Mesenchymal stem cell (in vitro differentiated cells and primary cell): ENCODE measurements at regions not wholly inside any gene's neighbourhood (a gene's known extent, or its start where the extent isn't known, plus 50 kb on each side); places are given as distances from the start of the nearest gene placed in this dataset.
"Not testable (repeated sequence)": the region's sequence is repeated elsewhere in the genome, so short reads cannot be mapped to it uniquely, and the experiment has no call there.

Experiments used
- DNase-seq: peaks from one replicate; pipeline ENCODE4 v3.0.0-alpha.2; 2013
- H2AFZ ChIP-seq: one replicate; pipeline ENCODE4 v1.6.1; 2013; ENCODE audit warnings: low read depth, mild to moderate bottlenecking, control low read depth, inconsistent platforms, low read length, moderate library complexity
- H2AK5ac ChIP-seq: 2 replicates; pipeline ENCODE4 v1.6.1; 2013; ENCODE audit warnings: low read length, moderate library complexity, mild to moderate bottlenecking, inconsistent platforms; ENCODE audit not compliant: severe bottlenecking
- H2BK120ac ChIP-seq: one replicate; pipeline ENCODE4 v1.6.1; 2013; ENCODE audit warnings: low read depth, mild to moderate bottlenecking, inconsistent platforms, low read length, moderate library complexity
- H2BK12ac ChIP-seq, 2 experiments: one replicate each; pipeline ENCODE4 v1.6.1; 2013; ENCODE audit warnings: inconsistent platforms in 2 of 2, low read length in 2 of 2, mild to moderate bottlenecking in 2 of 2, moderate library complexity in 2 of 2, control low read depth in 1 of 2
- H2BK15ac ChIP-seq: one replicate; pipeline ENCODE4 v1.6.1; 2013; ENCODE audit warnings: mild to moderate bottlenecking, low read depth, inconsistent platforms; ENCODE audit not compliant: poor library complexity, severe bottlenecking
- H2BK5ac ChIP-seq: 2 replicates; pipeline ENCODE4 v1.6.1; 2013; ENCODE audit warnings: low read depth, mild to moderate bottlenecking, low read length, control low read depth, inconsistent platforms; ENCODE audit not compliant: poor library complexity, severe bottlenecking
- H3K14ac ChIP-seq, 2 experiments: one replicate each; pipeline ENCODE4 v1.6.1; 2013; ENCODE audit warnings: inconsistent platforms in 2 of 2, low read length in 2 of 2, control low read depth in 1 of 2, mild to moderate bottlenecking in 1 of 2, moderate library complexity in 1 of 2
- H3K18ac ChIP-seq, 2 experiments: one replicate each; pipeline ENCODE4 v1.6.1; 2013; ENCODE audit warnings: inconsistent platforms in 2 of 2, low read length in 2 of 2, control low read depth in 1 of 2, low read depth in 1 of 2, mild to moderate bottlenecking in 1 of 2
- H3K23ac ChIP-seq, 2 experiments: one replicate each; pipeline ENCODE4 v1.6.1; 2013; ENCODE audit warnings: inconsistent platforms in 2 of 2, low read length in 2 of 2, mild to moderate bottlenecking in 2 of 2, moderate library complexity in 2 of 2, control low read depth in 1 of 2
- H3K27ac ChIP-seq: 2 replicates; pipeline ENCODE4 v1.5.1; 2013; ENCODE audit warnings: mild to moderate bottlenecking, moderate library complexity, low read length, control low read depth, inconsistent platforms; ENCODE audit not compliant: poor library complexity, severe bottlenecking
- H3K27me3 ChIP-seq, 2 experiments: 2 replicates each; pipeline versions ENCODE4 v1.6.1 to v1.7.0; 2013; ENCODE audit warnings: low read length in 2 of 2, mild to moderate bottlenecking in 2 of 2, moderate library complexity in 2 of 2, control low read depth in 1 of 2, inconsistent platforms in 1 of 2; ENCODE audit not compliant: control insufficient read depth in 1 of 2, insufficient read depth in 1 of 2
- H3K36me3 ChIP-seq, 2 experiments: 2 replicates each; pipeline versions ENCODE4 v1.6.1 to v1.7.0; 2013; ENCODE audit warnings: low read length in 2 of 2, control low read depth in 1 of 2, inconsistent platforms in 1 of 2, low read depth in 1 of 2, mild to moderate bottlenecking in 1 of 2; ENCODE audit not compliant: insufficient read depth in 2 of 2, control insufficient read depth in 1 of 2
- H3K4ac ChIP-seq, 2 experiments: one replicate each; pipeline ENCODE4 v1.6.1; 2013; ENCODE audit warnings: inconsistent platforms in 2 of 2, low read length in 2 of 2, mild to moderate bottlenecking in 2 of 2, moderate library complexity in 2 of 2, control low read depth in 1 of 2, low read depth in 1 of 2
- H3K4me1 ChIP-seq: 2 replicates; pipeline ENCODE4 v1.6.1; 2013; ENCODE audit warnings: low read depth, low read length, control low read depth; ENCODE audit not compliant: control insufficient read depth, insufficient read depth
- H3K4me2 ChIP-seq: 2 replicates; pipeline ENCODE4 v1.6.1; 2013; ENCODE audit warnings: low read length, mild to moderate bottlenecking, inconsistent platforms; ENCODE audit not compliant: poor library complexity, severe bottlenecking
- H3K4me3 ChIP-seq, 2 experiments: 2 replicates each; pipeline versions ENCODE4 v1.5.1 to v1.7.0; 2013; ENCODE audit warnings: low read length in 2 of 2, mild to moderate bottlenecking in 2 of 2, control low read depth in 1 of 2, low read depth in 1 of 2; ENCODE audit not compliant: insufficient read depth in 1 of 2
- H3K79me1 ChIP-seq: replicated peaks from 2 replicates; pipeline ENCODE4 v1.6.1; 2013; ENCODE audit warnings: mild to moderate bottlenecking, control low read depth, low read length, inconsistent platforms; ENCODE audit not compliant: poor library complexity, severe bottlenecking
- H3K9ac ChIP-seq: 2 replicates; pipeline ENCODE4 v1.7.0; 2013; ENCODE audit warnings: mild to moderate bottlenecking, low read length, moderate library complexity
- H3K9me3 ChIP-seq: 2 replicates; pipeline ENCODE4 v1.7.0; 2013; ENCODE audit warnings: mild to moderate bottlenecking, low read length; ENCODE audit not compliant: control insufficient read depth
- H4K8ac ChIP-seq: one replicate; pipeline ENCODE4 v1.6.1; 2013; ENCODE audit warnings: inconsistent platforms, mild to moderate bottlenecking, low read length, moderate library complexity
- H4K91ac ChIP-seq: one replicate; pipeline ENCODE4 v1.6.1; 2013; ENCODE audit warnings: mild to moderate bottlenecking, low read length, inconsistent platforms
- WGBS: methylation state at CpG from one replicate; pipeline ENCODE4 v1.1.7; 2013; ENCODE audit warnings: mixed read lengths; 5-methylcytosine and 5-hydroxymethylcytosine counted together

- Histone ChIP-seq H4K8ac (no peak overlapping the region), H2BK15ac (no peak overlapping the region), H2AK5ac (no peak overlapping the region), H3K36me3 (no peaks in the 10 kb centered on the region), H2BK12ac (no peak overlapping the region), H3K18ac (no peak overlapping the region), H3K27ac (no peak overlapping the region), H2BK120ac (no peak overlapping the region), H3K4me3 (no peak overlapping the region), H3K4me1 (no peaks in the 10 kb centered on the region), H4K91ac (no peak overlapping the region), H3K4ac (no peak overlapping the region), H2AFZ (no peak overlapping the region), H3K9me3 (no peaks in the 10 kb centered on the region), H3K27me3 (no peaks in the 10 kb centered on the region), H3K23ac (no peak overlapping the region), H2BK5ac (no peak overlapping the region), H3K14ac (no peak overlapping the region), H3K79me1 (no peaks in the 10 kb centered on the region), H3K9ac (no peak overlapping the region), H3K4me2 (no peak overlapping the region)
- 84% methylated on average over 3 of the region's 4 CpGs for WGBS
- no peak for DNase-seq
Measured at GRCh38 chr1:197985351-197985750, 68.2 kb downstream of the LHX9 start.

- H3K14ac ChIP-seq, result no peak overlapping the region
- H3K4ac ChIP-seq, result no peak overlapping the region
- H3K79me1 ChIP-seq, result no peaks in the 10 kb centered on the region
- H3K9me3 ChIP-seq, result no peaks in the 10 kb centered on the region
- no peak overlapping the region for H2BK12ac ChIP-seq
- H4K91ac ChIP-seq, result no peak overlapping the region
- WGBS, result 85% methylated on average over 2 of the region's 3 CpGs
- H3K18ac ChIP-seq, result no peak overlapping the region
- H3K36me3 ChIP-seq, result no peaks in the 10 kb centered on the region
- no peak overlapping the region for H4K8ac ChIP-seq
- no peak overlapping the region for H2BK5ac ChIP-seq
- H2AFZ ChIP-seq, result no peak overlapping the region
- no peak overlapping the region for H3K23ac ChIP-seq
- H3K9ac ChIP-seq, result no peak overlapping the region
- no peak overlapping the region for H3K4me3 ChIP-seq
- H2BK15ac ChIP-seq, result no peak overlapping the region
- no peaks in the 10 kb centered on the region for H3K4me1 ChIP-seq
- H2BK120ac ChIP-seq, result no peak overlapping the region
- no peaks in the 10 kb centered on the region for H3K27me3 ChIP-seq
- H3K27ac ChIP-seq, result no peak overlapping the region
- DNase-seq, result no peak
- no peak overlapping the region for H2AK5ac ChIP-seq
- no peak overlapping the region for H3K4me2 ChIP-seq
Measured at GRCh38 chr1:197986817-197987216, 69.6 kb downstream of the LHX9 start.

GRCh38 chr1:197987294-197987693 is 70.1 kb downstream of the LHX9 start:
- no peak overlapping the region for H3K4me3 ChIP-seq

DNA sequence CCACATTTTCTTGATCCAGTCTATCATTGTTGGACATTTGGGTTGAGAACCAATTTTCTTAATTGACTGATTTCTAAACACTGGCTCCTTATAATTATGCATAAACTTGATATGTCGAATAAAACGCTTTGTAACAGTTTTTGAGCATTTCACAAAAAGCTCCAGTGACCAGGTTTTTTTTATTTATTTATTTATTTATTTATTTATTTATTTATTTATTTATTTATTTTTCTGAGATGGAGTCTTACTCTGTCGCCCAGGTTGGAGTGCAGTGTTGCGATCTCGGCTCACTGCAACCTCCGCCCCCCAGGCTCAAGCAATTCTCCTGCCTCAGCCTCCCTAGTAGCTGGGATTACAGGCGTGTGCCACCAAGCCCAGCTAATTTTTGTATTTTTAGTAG is 71.4 kb downstream of the LHX9 start:
- H3K27me3 ChIP-seq, H3K9ac ChIP-seq, H3K9me3 ChIP-seq, H2AFZ ChIP-seq, H2BK120ac ChIP-seq, H4K8ac ChIP-seq, H3K18ac ChIP-seq, H3K4me2 ChIP-seq, H3K27ac ChIP-seq, H2BK12ac ChIP-seq, H2BK15ac ChIP-seq, H3K4ac ChIP-seq, H3K79me1 ChIP-seq, DNase-seq, H3K23ac ChIP-seq, H2AK5ac ChIP-seq, H3K14ac ChIP-seq, H3K36me3 ChIP-seq, H3K4me1 ChIP-seq, H4K91ac ChIP-seq, H2BK5ac ChIP-seq, H3K4me3 ChIP-seq: not testable (repeated sequence)
- 100% methylated on average over 4 of the region's 7 CpGs for WGBS

More at GRCh38 chr1:197987294-197987693, 70.1 kb downstream of the LHX9 start:
- Histone ChIP-seq H3K14ac (no peak overlapping the region), H3K27ac (no peak overlapping the region), H3K4me2 (no peak overlapping the region), H3K9me3 (no peaks in the 10 kb centered on the region), H2AFZ (no peak overlapping the region), H2BK120ac (no peak overlapping the region), H2BK5ac (no peak overlapping the region), H3K79me1 (no peaks in the 10 kb centered on the region), H3K27me3 (no peaks in the 10 kb centered on the region), H4K91ac (no peak overlapping the region), H2BK15ac (no peak overlapping the region), H3K36me3 (no peaks in the 10 kb centered on the region), H2BK12ac (no peak overlapping the region), H3K18ac (no peak overlapping the region), H3K4ac (no peak overlapping the region), H3K23ac (no peak overlapping the region), H2AK5ac (no peak overlapping the region), H3K4me1 (no peaks in the 10 kb centered on the region), H3K9ac (no peak overlapping the region), H4K8ac (no peak overlapping the region)
- no peak for DNase-seq
- 100% methylated on average over 1 of the region's 3 CpGs for WGBS
